ENCODE measurements at regions not wholly inside any gene's neighbourhood (a gene's known extent, or its start where the extent isn't known, plus 50 kb on each side); places are given as distances from the start of the nearest gene placed in this dataset.

DNA sequence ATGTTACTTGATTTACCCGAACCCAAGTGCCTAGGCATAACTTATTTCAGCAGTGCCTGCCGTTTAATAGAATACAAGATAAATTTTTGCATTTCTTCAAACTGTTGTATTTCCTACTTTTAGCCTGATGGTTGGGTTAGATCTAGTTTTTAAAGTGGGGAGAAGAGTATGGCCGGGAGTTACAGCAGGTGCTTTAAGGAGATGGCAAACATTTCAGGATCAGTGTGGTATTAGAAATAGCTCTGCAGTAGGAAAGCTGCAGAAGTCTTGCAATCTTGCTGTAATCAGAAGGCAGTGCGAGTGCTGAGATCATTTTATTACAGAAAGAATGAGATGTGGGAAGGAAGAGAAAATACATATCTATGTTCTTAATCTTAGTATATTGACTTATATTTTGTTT lies 977.8 kb upstream of the TENM3 start:
- TF ChIP-seq ZFX (IDR thresholded peaks at IDR 0.05): no peak
- TF ChIP-seq, protein P1, sequence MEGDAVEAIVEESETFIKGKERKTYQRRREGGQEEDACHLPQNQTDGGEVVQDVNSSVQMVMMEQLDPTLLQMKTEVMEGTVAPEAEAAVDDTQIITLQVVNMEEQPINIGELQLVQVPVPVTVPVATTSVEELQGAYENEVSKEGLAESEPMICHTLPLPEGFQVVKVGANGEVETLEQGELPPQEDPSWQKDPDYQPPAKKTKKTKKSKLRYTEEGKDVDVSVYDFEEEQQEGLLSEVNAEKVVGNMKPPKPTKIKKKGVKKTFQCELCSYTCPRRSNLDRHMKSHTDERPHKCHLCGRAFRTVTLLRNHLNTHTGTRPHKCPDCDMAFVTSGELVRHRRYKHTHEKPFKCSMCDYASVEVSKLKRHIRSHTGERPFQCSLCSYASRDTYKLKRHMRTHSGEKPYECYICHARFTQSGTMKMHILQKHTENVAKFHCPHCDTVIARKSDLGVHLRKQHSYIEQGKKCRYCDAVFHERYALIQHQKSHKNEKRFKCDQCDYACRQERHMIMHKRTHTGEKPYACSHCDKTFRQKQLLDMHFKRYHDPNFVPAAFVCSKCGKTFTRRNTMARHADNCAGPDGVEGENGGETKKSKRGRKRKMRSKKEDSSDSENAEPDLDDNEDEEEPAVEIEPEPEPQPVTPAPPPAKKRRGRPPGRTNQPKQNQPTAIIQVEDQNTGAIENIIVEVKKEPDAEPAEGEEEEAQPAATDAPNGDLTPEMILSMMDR (conservative IDR thresholded peaks at IDR 0.05): no peak
- no peak overlapping the region for H3K27ac ChIP-seq

DNA sequence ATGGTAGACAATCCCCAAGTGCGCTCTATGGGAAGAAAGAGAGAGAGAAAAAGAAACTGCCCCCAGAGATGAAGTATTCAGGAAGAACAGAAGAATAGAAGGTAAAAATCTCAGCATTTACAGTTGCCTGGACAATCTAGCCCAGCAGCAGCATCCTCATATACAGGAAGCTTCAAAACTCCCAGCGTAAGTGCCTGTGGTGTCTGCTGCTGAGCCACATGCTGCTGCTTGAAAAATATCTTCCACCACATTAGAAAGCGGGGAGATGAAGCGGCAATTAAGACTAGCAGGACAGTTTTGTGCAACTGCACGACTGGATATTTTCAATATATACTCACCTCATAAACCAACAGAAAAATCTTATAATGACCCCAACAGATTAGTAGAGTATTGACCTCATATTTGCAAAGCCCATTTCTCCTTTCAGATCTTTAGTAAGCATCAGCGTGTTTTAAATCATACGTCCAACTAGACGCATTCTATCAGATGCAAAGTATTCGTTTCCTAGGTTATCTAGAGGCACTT lies 972.0 kb upstream of the TENM3 start:
- no peak overlapping the region for H3K27ac ChIP-seq
- TF ChIP-seq, protein P1 (conservative IDR thresholded peaks at IDR 0.05): no peak
- TF ChIP-seq ZFX (IDR thresholded peaks at IDR 0.05): no peak

DNA sequence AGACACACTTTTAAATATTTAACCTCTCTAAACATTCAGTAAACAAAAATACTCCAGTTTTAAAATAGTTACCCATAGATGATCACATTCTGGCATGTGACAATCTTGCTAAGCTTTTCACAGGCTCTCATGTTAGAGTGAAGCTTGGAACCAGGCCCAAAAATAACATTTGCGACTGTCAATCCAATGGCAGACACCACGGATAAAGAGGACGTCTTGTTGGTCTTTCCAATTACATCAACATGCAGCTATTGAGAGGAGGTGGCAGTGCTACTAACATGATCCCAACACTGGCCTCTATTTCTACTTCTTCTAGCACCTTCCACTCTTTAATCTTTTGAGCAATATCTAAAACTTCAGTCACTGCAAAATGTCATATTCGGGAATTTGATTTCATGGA lies 970.8 kb upstream of the TENM3 start:
- no peak overlapping the region for H3K27ac ChIP-seq
- TF ChIP-seq, protein P1 (conservative IDR thresholded peaks at IDR 0.05): no peak
- no peak for TF ChIP-seq ZFX (IDR thresholded peaks at IDR 0.05)

DNA sequence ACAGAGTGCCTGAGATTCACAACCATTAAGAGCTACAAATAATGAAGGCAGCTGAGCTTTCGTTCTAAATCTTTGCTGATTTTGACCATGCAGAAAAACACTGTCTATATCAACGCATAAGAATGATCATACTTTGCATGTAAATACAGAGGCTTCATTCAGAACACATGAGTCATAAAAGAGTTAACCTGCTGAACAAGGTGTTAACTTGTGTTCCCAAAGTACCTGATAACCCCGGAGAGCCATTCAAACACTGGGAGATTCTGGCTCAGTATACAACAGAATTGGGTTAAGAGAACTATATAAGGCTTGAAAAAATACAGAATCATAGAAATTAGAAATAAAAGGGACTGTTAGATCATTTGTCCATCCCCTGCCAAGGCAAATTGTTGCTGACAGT lies 964.3 kb upstream of the TENM3 start:
- no peak for TF ChIP-seq ZFX (IDR thresholded peaks at IDR 0.05)
- TF ChIP-seq, protein P1 (conservative IDR thresholded peaks at IDR 0.05): no peak
- H3K27ac ChIP-seq: no peak overlapping the region

DNA sequence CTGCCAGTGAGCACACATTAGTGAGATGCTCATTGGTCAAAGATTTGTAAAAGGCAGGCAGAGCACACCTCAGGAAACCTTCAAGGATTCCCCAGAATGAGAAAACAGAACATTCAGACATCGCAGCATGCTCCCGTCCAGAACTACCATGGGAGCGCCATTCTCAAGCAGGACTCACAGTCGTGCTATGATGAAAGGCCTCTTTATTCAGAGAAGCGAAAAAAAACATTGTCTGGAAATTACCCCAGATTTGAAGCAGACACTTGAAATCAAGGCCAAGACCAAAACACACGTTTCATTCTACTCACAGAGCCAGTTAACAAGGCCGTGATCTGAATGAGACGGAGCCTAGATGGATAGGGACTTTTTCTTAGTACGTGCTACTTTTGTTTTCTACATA lies 961.8 kb upstream of the TENM3 start:
- no peak overlapping the region for H3K27ac ChIP-seq
- TF ChIP-seq ZFX (IDR thresholded peaks at IDR 0.05): no peak
- TF ChIP-seq, protein P1 (conservative IDR thresholded peaks at IDR 0.05): no peak

DNA sequence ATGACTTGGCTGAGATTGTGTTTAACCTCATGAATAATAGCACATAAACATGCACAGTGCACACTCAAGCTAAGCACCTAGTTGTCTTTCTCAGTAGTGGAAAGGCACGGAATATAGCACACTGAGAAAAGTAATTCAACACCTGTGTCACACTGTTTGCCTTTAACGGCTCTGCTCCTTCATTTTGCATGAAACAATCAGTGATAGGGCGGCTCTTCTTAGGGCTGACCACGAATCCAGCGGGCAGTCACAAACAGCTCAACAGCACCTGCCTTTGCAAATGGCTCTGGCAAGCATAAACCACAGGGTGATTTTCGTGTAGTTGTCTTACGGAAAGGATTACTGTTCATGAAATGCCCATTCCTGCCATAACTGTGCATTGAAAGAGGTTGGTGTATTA lies 954.0 kb upstream of the TENM3 start:
- no peak for TF ChIP-seq ZFX (IDR thresholded peaks at IDR 0.05)
- TF ChIP-seq, protein P1 (conservative IDR thresholded peaks at IDR 0.05): no peak
- H3K27ac ChIP-seq: no peak overlapping the region

DNA sequence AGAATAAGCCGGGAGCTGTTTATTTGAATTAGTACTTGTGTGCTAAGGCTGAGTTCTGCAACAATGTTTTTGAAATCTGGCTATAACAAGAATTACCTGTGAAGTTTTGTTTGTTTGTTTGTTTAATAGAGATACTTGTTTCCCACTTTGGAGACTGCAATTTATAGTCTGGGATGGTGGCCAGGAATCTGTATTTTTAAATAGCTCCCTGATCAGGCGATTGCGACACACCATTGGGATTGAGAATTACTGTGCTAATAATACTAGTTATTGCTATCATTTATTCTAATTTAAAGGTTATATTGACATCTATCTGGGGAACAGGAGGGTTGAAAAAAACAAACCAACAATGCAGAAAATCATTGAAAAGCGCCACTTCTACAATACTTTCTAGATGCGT lies 951.6 kb upstream of the TENM3 start:
- no peak for TF ChIP-seq ZFX (IDR thresholded peaks at IDR 0.05)
- TF ChIP-seq, protein P1 (conservative IDR thresholded peaks at IDR 0.05): no peak
- H3K27ac ChIP-seq: no peak overlapping the region

All from C4-2B (cell line).